NCI-H2227 treated with DMSO at 0.1 percent for 48 hours (cell line): ENCODE measurements at regions not wholly inside any gene's neighbourhood (a gene's known extent, or its start where the extent isn't known, plus 50 kb on each side); places are given as distances from the start of the nearest gene placed in this dataset.

Experiments
- DNase-seq: peaks from one replicate; lab custom pipeline; 2025; lab: John Stamatoyannopoulos, UW

DNA sequence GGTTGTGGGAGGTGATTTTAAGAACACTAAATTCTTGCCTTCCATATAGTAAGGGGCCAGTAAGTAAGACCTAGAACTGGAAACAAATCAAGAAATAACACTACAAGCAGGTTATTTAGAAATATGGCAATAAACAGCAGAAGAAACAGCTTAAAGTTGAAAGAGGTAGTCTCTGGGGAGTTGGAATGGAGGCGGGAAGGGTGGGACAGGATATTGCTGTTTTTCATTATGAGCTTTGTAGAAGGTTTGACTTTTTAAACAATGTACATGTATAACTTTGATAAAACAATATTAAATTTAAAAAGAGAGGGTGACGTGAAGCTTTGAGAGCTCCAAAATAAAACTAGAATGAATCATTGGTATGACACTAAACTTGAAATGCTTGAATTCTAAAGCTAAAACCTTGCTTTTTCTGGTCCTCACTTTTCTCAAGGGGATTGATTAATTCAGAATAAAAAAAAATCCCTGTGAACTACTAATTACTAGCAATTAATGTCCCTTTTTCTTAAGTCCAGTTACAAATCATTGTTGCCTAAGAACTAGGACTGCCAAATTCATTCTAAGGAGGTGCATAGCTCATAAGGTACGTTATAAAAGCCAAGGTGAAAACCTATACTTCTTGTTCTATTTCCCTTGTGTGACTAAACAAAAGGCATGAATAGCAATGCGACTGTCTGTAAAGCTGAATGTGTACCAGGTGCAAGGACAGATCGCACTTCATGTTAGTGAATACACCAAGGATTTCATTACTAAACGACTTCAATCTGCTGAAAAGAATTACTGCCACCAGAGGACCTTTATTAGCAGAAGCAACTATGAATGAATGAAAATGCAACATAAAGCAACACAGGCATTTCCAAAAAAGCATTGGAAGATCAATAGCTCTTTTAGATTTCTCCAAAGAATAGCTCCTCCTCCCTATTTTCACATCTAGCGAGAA, 177.5 kb downstream of the RBM43 start:
- DNase-seq: no peak

GRCh38 chr2:151078889-151079288, 182.8 kb downstream of the RBM43 start:
- DNase-seq: no peak

DNA sequence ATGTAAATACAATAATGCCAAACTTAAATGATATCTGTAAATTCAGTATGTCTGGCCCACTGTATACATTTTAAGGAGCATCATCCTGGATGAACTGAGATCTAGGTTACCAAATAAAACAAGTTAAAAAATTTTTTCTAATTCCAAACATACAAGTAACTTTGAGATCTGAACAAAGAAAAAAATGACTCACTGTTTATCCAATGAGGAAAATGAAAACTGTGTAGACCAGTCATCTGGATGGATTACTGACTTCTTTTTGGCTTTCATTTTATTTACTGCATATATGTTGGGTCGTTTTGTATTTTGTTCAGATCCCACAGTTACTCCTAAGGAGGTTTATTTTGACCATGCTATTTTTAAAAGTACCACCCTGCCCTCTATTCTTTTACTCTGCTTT, 189.8 kb downstream of the RBM43 start:
- no peak for DNase-seq

DNA sequence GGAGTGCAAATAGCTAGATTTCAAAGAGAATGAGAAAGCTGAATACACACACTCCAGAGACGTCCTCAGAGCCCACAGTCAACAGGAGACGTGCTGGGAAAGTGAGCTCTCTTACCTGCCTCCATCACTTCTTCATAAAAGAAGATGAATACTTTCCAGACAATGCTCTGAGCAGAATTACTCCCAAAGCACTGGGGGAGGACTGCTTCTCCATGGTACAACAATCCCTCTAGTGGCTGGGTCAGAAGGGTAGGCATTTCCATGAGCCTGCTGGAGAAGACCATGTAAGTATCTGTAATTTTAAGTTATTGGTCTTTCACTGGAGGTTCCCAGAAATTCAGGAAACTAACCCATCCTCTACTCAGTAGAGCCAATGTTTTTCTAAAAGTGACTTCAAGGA, 190.3 kb downstream of the RBM43 start:
- DNase-seq: peak; percentile 51

- DNase-seq: no peak
These were observed 191.4 kb downstream of the RBM43 start for GRCh38 chr2:151070253-151070652.

- DNase-seq: no peak
These were observed 193.8 kb downstream of the RBM43 start for GRCh38 chr2:151067658-151068369.

DNA sequence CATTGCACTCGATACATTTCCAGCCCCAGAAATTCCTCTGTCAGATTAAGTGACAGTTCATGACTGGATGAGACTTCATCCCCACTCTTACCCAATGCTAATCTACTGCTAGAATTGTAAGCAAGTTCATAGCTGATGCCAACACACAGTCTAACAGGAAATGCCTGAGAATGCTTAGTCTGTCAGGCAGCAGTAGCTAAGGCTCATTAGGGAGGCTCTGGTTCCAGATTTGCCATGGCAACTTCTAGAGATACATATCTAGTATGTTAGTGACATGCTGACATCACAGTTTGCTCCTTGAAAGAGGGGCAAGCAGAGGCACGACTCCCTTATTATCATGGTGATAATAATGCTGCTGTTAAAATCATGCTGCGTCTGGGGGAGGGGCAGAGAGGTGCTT, 198.4 kb downstream of the RBM43 start:
- peak; percentile 86 for DNase-seq

- DNase-seq: no peak
These were observed 201.4 kb downstream of the RBM43 start for GRCh38 chr2:151060287-151060686.

DNA sequence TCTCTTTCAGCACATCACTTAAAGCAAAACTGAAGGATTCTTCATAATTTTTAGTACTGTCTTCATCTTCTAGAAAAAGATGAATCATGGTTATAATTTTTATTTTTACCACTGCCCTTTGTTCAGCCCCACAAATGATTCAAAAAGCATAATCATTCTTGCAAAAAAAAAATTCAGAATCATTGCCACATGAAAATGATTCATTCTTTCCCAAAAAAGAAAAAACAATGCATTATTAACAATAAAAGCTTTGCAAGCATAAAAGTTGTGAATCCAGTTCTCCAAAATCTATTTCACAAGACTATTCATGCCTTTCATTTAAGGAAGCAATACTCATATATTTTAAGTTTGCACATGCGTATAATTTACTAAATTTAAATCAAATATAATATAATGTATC, 204.8 kb downstream of the RBM43 start:
- DNase-seq: no peak

DNA sequence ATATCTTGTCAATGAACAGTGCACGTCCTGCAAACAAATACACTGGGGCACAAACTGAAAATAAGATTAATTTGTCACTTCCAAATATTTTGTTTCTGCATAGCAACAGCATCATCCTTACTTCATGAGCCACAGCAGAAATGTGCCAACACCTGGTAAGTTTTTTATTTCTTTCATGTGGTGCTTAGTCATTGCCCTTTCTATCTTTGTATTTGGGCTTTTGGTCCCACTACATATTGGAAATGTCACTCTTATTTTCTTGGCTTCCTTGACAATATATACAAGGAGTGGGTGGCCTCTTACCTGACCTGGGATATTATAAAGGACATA, 208.0 kb downstream of the RBM43 start:
- no peak for DNase-seq

- DNase-seq: no peak
These were observed 208.6 kb downstream of the RBM43 start for GRCh38 chr2:151052850-151053660.

DNA sequence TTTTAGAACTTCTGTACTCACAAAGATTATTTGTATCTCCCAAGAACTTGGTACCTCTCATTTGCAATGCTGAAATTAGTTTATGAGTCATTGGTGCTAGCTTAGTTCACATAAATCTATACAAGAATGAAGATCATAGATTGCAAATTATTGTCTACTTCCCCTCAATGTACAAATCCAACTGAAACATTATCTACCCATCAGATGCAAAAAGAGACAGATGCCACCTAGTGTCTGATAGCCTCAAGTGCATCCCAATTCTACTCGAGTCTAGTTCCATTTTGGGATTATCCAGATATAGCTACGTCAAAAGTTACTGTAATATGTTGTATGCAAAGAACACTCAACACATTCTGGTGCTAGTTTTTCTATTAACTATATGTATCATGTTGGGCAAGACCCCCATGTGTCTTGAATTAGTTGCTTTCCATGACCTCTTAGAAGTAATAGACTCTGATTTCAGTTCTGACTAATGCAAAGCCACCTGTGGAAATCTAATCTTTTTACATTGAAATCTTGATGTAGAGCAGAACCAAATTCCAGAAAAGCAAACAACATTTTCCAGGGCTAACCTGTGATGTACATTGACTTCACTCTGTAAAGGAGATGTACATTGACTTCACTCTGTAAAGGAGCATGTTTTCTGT, 210.0 kb downstream of the RBM43 start:
- DNase-seq: no peak

GRCh38 chr2:151049746-151050145, 211.9 kb downstream of the RBM43 start:
- no peak for DNase-seq

DNA sequence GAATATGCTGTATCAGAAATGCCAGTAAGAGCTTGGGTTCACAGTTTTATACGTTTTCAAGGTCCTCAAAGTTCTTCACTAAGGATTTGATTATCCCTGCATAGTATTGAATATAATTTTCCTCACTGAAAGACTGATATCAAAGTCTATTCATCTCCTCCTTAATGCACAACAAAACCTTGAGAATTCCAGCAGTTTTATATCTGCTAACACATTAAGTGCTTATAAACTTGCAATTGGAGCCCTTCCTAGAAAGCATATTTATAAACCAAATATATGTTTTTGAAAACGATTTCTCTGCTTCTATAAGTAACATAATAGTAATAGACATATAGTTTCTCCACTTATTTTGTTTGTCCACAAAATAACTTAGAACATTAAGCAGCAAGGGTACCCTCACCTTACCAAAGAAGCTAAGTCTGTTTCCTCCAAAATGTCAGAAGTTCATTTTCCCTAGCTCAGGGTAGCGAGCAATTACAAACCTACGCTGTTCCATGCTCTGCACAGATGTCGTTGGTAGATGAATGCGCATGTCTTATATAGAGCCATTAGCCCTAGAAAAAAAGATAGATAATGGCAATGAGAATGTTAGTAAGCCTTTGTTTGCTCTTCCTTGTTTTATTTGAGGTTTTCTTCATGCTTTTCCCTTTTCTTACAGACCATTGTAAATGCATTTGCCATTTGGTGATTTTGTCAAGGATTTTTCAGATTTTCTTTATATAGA, 213.2 kb downstream of the RBM43 start:
- DNase-seq: no peak

DNA sequence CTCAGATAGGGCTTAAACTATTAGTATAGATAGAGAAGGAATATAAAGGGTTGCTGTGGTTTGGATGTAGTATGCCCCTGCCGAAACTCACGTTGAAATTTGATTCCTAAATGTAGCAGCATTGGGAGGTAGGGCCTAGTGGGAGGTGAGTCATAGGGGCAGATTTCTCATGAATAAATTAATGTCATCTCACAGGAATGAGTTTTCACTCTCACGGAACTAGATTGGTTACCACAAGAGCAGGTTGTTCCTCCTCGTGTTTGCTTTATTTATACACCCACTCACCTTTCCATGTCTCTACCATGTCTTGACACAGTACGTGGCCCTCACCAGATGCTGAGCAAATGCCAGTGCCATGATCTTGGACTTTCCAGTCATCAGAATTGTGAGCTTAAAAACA, 218.2 kb downstream of the RBM43 start:
- peak; percentile 68 for DNase-seq

GRCh38 chr2:151042964-151043363, 218.7 kb downstream of the RBM43 start:
- peak; percentile 96 for DNase-seq

DNA sequence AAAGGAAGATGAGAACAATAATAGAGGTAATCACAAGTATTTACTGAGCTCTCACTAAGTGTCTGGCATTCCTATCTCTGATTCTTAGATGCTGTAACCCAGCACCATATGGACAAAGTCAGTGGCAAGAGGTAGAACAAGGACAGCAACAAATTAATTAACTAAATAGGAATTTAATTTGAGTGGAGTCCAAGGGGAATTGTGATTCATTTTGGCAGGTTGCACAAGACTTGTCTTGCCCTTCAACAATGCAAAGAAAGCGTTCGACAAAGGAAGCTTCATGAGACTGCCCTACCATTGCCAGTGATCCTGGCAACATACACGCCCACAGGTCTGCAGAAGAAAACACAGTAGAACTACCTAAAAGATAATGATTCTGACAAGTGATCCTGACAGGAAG, 221.6 kb downstream of the RBM43 start:
- no peak for DNase-seq

DNA sequence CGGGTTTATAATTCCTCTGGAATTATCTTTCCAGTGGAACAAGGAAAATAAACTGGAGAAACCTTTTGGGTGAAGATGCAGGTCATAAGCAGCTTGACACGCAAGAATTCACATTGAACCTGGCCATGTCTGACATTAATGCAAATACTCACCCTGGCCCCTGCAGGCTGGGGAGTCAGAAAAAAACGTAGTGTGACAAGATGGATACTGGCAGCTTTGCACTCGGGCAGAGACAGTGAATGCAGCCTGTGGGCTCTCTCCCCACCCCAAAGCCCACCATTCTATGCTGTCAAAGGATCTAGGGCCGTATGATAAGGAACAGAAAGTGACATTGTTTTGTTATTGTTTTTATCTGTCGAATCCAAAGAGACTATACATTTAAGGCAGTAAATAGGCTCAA, 223.1 kb downstream of the RBM43 start:
- DNase-seq: no peak

DNA sequence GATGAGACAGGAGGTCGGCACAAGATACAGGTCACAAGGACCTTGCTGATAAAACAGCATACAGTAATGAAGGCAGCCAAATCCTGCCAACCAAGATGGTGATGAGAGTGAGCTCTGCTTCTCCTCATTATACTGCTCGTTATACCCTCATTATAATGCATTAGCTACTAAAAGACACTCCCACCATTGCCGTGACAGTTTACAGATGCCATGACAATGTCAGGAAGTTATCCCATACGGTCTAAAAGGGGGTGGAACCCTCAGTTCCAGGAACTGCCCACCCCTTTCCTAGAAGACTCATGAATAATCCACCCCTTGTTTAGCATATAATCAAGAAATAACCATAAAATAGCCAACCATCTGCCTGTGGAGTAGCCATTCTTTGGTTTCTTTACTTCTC, 224.2 kb downstream of the RBM43 start:
- DNase-seq: no peak

GRCh38 chr2:151033271-151034248, 228.1 kb downstream of the RBM43 start:
- no peak for DNase-seq
